Kidney (tissue), 13 donors: ENCODE measurements at regions not wholly inside any gene's neighbourhood (a gene's known extent, or its start where the extent isn't known, plus 50 kb on each side); places are given as distances from the start of the nearest gene placed in this dataset.
A peak's percentile ranks its signal among the peaks of the same experiment; 100 is the strongest.

ENCODE experiments used
- DNase-seq, 5 donors: peaks; one replicate each; pipeline ENCODE4 v3.0.0-alpha.2; 2013 to 2020
- FAIRE-seq: peaks from 2 replicates; lab custom pipeline; 2012; peaks lifted over from hg19 to GRCh38; lab: Jason Lieb, UNC
- H3K27ac ChIP-seq, 2 donors: one replicate each; pipeline ENCODE4 v1.7.0; 2013; ENCODE audit warnings: low read depth in 2 of 2, low read length in 2 of 2, inconsistent platforms in 1 of 2
- H3K27me3 ChIP-seq: one replicate; pipeline ENCODE4 v1.7.1; 2013; ENCODE audit warnings: low read length, inconsistent platforms; ENCODE audit not compliant: control insufficient read depth, insufficient read depth
- H3K36me3 ChIP-seq, 3 donors: one replicate each; pipeline versions ENCODE4 v1.7.0 to v1.7.1; 2013; ENCODE audit warnings: low read length in 3 of 3, control low read depth in 1 of 3, inconsistent platforms in 1 of 3; ENCODE audit not compliant: insufficient read depth in 3 of 3, control insufficient read depth in 2 of 3
- H3K4me1 ChIP-seq, 3 donors: one replicate each; pipeline versions ENCODE4 v1.7.0 to v1.7.1; 2013; ENCODE audit warnings: low read length in 3 of 3, inconsistent platforms in 1 of 3, low read depth in 1 of 3; ENCODE audit not compliant: control insufficient read depth in 2 of 3, insufficient read depth in 2 of 3
- H3K4me3 ChIP-seq, 3 donors: one replicate each; pipeline versions ENCODE4 v1.7.0 to v1.8.1; 2013; ENCODE audit warnings: low read length in 3 of 3, control low read depth in 1 of 3, inconsistent platforms in 1 of 3
- H3K9ac ChIP-seq, 3 donors: one replicate each; pipeline versions ENCODE4 v1.7.0 to v1.7.1; 2013; ENCODE audit warnings: low read length in 3 of 3, control low read depth in 1 of 3, inconsistent platforms in 1 of 3
- H3K9me3 ChIP-seq, 3 donors: one replicate each; pipeline versions ENCODE4 v1.7.0 to v1.7.1; 2013; ENCODE audit warnings: low read length in 3 of 3, control low read depth in 1 of 3, inconsistent platforms in 1 of 3; ENCODE audit not compliant: control insufficient read depth in 2 of 3, insufficient read depth in 1 of 3
- intact Hi-C: fragments of 100-400 bp; cut with DNase I; formaldehyde crosslinking; loops from one replicate; pipeline ENCODE4 v1.11.1; 2022
- TF ChIP-seq, protein P1 (sequence below): IDR thresholded peaks from 3 replicates; pipeline ENCODE4 v1.5.1; 2012; ENCODE audit warnings: mild to moderate bottlenecking, moderate library complexity, borderline replicate concordance; ENCODE audit not compliant: insufficient read depth; ENCODE audit errors: extremely low read depth
- donor health status: control.
- donor health status: control.
- donor health status: control.
- donor health status: control.
- donor health status: control.
- donor health status: DM: yes; HTN: yes; CAD: no.
- donor health status: Normal renal cell carcinoma (clear cell type).

DNA sequence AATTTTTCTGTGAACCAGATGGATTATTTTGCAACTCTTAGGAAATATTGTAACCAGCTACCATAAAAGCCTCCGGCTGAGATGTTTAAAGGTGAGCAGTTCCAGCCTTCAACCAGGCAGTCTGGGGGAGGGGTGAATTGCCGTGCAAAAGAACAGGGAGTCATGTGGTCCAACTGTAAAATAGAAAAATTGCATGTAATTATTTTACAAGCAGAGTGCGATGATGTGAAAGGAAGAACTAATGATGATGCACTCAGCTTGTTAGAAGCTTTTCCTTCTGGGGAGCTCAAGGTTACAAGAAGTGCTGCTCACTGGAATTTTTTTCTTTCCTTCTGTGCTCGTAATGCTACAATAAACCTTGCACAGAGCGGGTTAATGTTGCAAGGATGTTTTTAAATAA lies 188.7 kb upstream of the ITGA1 start:
- Histone ChIP-seq H3K4me1 (no peaks in the 10 kb centered on the region), H3K27me3 (no peaks in the 10 kb centered on the region), H3K9ac (no peak overlapping the region), H3K27ac (no peak overlapping the region), H3K36me3 (no peaks in the 10 kb centered on the region), H3K9me3 (no peaks in the 10 kb centered on the region), H3K4me3 (no peak overlapping the region)
- intact Hi-C loops: no loop called here
- TF ChIP-seq, protein P1, sequence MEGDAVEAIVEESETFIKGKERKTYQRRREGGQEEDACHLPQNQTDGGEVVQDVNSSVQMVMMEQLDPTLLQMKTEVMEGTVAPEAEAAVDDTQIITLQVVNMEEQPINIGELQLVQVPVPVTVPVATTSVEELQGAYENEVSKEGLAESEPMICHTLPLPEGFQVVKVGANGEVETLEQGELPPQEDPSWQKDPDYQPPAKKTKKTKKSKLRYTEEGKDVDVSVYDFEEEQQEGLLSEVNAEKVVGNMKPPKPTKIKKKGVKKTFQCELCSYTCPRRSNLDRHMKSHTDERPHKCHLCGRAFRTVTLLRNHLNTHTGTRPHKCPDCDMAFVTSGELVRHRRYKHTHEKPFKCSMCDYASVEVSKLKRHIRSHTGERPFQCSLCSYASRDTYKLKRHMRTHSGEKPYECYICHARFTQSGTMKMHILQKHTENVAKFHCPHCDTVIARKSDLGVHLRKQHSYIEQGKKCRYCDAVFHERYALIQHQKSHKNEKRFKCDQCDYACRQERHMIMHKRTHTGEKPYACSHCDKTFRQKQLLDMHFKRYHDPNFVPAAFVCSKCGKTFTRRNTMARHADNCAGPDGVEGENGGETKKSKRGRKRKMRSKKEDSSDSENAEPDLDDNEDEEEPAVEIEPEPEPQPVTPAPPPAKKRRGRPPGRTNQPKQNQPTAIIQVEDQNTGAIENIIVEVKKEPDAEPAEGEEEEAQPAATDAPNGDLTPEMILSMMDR: no peak
- DNase-seq: peak in 1 of 5 donors; percentile 12
- FAIRE-seq: no peak

DNA sequence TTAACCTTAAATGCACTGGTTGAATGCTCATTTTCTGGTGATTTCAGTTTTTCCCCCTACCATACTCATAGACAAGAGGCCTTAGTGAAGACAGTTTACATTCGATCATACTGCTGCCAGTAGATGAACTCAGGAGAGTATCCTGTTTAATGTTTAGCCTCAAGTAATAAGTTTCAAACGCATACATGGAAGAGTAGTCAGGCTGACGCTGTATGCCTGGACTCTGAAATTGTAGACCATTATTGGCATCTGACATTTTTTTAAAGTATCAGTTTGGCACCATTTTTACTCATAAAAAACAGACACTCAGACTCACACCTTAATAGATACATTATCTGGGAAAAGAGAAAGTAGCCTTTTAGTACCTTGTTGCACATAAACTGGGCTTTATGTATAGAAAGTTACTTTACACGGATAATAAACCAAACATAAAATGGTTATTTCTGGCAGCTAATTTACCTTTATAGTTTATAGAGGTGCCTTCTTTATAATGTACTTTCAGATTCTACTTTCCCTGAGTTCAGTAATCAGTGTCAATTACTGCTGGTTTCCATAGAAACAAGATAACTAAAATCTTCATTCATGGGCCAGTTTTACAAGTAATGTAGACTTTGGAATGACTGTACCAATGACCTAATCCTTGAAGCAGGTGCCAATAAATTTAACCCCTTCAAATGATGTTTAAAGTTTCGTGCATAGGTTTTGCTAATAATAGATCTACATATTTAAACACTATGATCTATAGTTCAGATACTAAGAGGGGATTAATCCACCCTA lies 183.8 kb upstream of the ITGA1 start:
- FAIRE-seq: no peak
- no peak overlapping the region for H3K4me3 ChIP-seq
- H3K9ac ChIP-seq: no peak overlapping the region
- no peaks in the 10 kb centered on the region for H3K36me3 ChIP-seq
- peak in 2 of 5 donors; percentile 29 to 47 for DNase-seq
- H3K27ac ChIP-seq: no peak overlapping the region
- TF ChIP-seq, protein P1: no peak
- no peaks in the 10 kb centered on the region for H3K9me3 ChIP-seq
- intact Hi-C loops: no loop called here
- H3K4me1 ChIP-seq: no peaks in the 10 kb centered on the region
- no peaks in the 10 kb centered on the region for H3K27me3 ChIP-seq

DNA sequence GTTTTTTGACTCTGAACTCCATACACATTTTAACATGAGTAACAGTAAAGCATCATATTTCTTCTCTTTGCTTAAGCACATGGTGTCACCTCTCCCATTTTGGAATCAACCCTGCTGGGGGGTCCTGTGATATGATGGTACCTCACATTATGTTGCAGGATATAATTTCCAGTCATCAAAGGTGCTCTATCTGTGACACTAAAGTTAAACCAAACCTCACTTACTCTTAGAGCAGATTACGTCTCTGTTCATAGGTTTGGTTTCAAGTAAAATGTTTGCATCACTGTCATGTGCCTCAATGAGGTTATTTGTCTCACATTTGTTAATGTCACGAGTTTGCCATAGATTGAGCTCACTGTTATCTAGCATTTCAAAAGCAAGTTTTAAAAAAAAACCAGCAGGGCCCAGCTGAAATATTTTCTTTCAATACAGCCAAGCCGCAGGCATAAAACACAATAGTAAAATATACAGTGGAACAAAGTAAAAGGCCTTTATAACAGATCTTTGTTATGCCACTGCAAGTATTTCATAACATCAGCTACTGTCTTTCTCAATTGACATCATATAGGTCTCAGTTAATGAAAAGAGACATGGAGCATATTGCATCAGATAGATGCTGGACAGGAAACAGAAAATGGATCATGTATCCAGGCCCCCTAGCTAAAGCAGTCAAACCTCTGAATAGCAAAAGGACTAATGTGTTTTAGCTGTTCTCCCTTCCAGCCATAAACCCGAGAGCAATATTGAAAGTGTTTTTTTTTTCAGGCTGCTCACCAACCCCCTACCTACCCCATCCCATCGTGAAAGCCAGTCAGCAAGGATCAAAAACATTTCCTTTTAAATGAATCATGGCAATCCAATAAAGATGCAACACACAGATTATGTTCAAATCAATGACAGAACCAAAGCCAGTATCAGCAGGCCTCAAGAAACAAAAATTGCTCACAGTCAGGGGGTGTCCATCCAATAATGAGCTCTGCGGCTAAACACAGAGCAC lies 182.1 kb upstream of the ITGA1 start:
- FAIRE-seq: no peak
- Histone ChIP-seq H3K9ac (no peak overlapping the region), H3K27ac (no peak overlapping the region), H3K4me1 (no peaks in the 10 kb centered on the region), H3K4me3 (no peak overlapping the region), H3K27me3 (no peaks in the 10 kb centered on the region), H3K36me3 (no peaks in the 10 kb centered on the region), H3K9me3 (no peaks in the 10 kb centered on the region)
- TF ChIP-seq, protein P1: no peak
- intact Hi-C loops: no loop called here
- DNase-seq: no peak
